CD4-positive, alpha-beta T cell (primary cell): ENCODE measurements at regions not wholly inside any gene's neighbourhood (a gene's known extent, or its start where the extent isn't known, plus 50 kb on each side); places are given as distances from the start of the nearest gene placed in this dataset.

ENCODE experiments used
- ATAC-seq: fragments of 200-7000 bp; cut with Tn5 transposase; one replicate; pipeline ENCODE4 v1.10.0; 2022; ENCODE audit warnings: mild to moderate bottlenecking; ENCODE audit not compliant: poor library complexity
- CTCF ChIA-PET: fragments of 350-600 bp; sonication (Branson Sonifier 250); formaldehyde crosslinking; loops from one replicate; lab custom pipeline; 2021; ENCODE audit warnings: antibody characterized with exemption, inconsistent platforms; lab: Charles Lee
- POLR2A ChIA-PET: fragments of 350-600 bp; sonication (Branson Sonifier 250); formaldehyde crosslinking; loops from one replicate; lab custom pipeline; 2021; ENCODE audit warnings: antibody characterized with exemption, inconsistent platforms; lab: Charles Lee
- DNase-seq, 14 experiments: peaks; one replicate each; pipeline ENCODE4 v3.0.0-alpha.2; 2013 to 2020; ENCODE audit warnings: mixed read lengths in 2 of 14
- H3K27ac ChIP-seq, 2 donors: one replicate each; pipeline versions ENCODE4 v1.5.1 to v1.7.0; 2013; ENCODE audit warnings: low read length in 2 of 2, low read depth in 1 of 2, mild to moderate bottlenecking in 1 of 2
- H3K27me3 ChIP-seq, 2 experiments: 1 replicate in 1 of 2; 2 replicates in 1 of 2; pipeline versions ENCODE4 v1.6.1 to v1.7.0; 2013; ENCODE audit warnings: low read length in 2 of 2, control low read depth in 1 of 2, mild to moderate bottlenecking in 1 of 2, moderate library complexity in 1 of 2; ENCODE audit not compliant: insufficient read depth in 2 of 2, control insufficient read depth in 1 of 2
- H3K36me3 ChIP-seq: one replicate; pipeline ENCODE4 v1.6.1; 2013; ENCODE audit warnings: low read length, control low read depth; ENCODE audit not compliant: insufficient read depth
- H3K4me1 ChIP-seq: one replicate; pipeline ENCODE4 v1.6.1; 2013; ENCODE audit warnings: low read length, control low read depth; ENCODE audit not compliant: insufficient read depth
- H3K4me3 ChIP-seq: one replicate; pipeline ENCODE4 v1.5.1; 2013; ENCODE audit warnings: mild to moderate bottlenecking, low read length, moderate library complexity
- H3K9me3 ChIP-seq, 2 experiments: 1 replicate in 1 of 2; 2 replicates in 1 of 2; pipeline versions ENCODE4 v1.6.1 to v1.7.0; 2013; ENCODE audit warnings: low read length in 2 of 2, mild to moderate bottlenecking in 2 of 2, control low read depth in 1 of 2, moderate library complexity in 1 of 2; ENCODE audit not compliant: control insufficient read depth in 1 of 2, insufficient read depth in 1 of 2
- H3K27ac Mint-ChIP-seq: one replicate; pipeline ENCODE4 v1.8.0; 2020; ENCODE audit warnings: mixed read lengths
- H3K27me3 Mint-ChIP-seq: one replicate; pipeline ENCODE4 v1.8.0; 2021; ENCODE audit warnings: mixed read lengths
- H3K36me3 Mint-ChIP-seq: one replicate; pipeline ENCODE4 v1.8.0; 2021; ENCODE audit warnings: low read depth, mixed read lengths
- H3K4me1 Mint-ChIP-seq: one replicate; pipeline ENCODE4 v1.8.0; 2021; ENCODE audit warnings: low read depth, mixed read lengths
- H3K4me3 Mint-ChIP-seq: one replicate; pipeline ENCODE4 v1.8.0; 2020; ENCODE audit warnings: mild to moderate bottlenecking, mixed read lengths
- H3K9me3 Mint-ChIP-seq: one replicate; pipeline ENCODE4 v1.8.0; 2020; ENCODE audit warnings: mixed read lengths
- intact Hi-C, 2 experiments: fragments of 100-400 bp; cut with DNase I in 1 of 2; cut with micrococcal nuclease in 1 of 2; formaldehyde crosslinking; loops; one replicate each; pipeline versions ENCODE4 v1.15.1 to v1.9.0; 2023 to 2025; cut with DNase I, micrococcal nuclease
- TF ChIP-seq, protein P1 (sequence below): fragments of 200-600 bp; IDR thresholded peaks from one replicate; pipeline ENCODE4 v1.8.0; 2022; ENCODE audit warnings: antibody characterized with exemption, mild to moderate bottlenecking

DNA sequence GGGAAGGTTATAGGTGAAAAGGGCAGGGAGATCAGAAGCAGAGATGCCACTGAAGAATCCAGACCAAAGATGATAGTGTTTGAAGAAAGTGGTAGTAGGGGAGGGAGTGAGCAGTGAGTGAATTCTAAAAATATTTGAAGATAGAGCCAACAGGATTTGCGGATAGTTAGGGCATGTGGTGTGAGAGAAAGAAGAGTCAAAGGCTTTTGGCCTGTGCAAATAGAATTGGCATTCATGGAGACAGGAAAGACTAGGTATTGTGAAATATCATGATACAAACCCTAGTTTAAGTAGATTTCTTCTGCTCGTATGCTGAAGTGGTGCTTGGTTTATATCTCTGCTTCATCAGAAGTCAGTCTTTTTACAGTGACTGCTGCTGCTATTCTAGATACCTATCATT lies 224.2 kb upstream of the CFAP20DC start:
- H3K4me1 Mint-ChIP-seq: no peaks in the 10 kb centered on the region
- no peak overlapping the region for H3K4me3 ChIP-seq
- no peaks in the 10 kb centered on the region for H3K27me3 Mint-ChIP-seq
- intact Hi-C loops: no loop called here
- no peaks in the 10 kb centered on the region for H3K36me3 ChIP-seq
- no peak overlapping the region for H3K27ac Mint-ChIP-seq
- H3K27ac ChIP-seq: no peak overlapping the region
- H3K9me3 Mint-ChIP-seq: peaks cover 4% of the 10 kb centered on the region
- no peak for DNase-seq
- H3K4me3 Mint-ChIP-seq: no peak overlapping the region
- ATAC-seq: no peak
- H3K36me3 Mint-ChIP-seq: no peaks in the 10 kb centered on the region
- ChIA-PET POLR2A (no interaction called here), CTCF (no interaction called here)
- H3K27me3 ChIP-seq: no peaks in the 10 kb centered on the region
- no peaks in the 10 kb centered on the region for H3K9me3 ChIP-seq
- H3K4me1 ChIP-seq: no peaks in the 10 kb centered on the region
- TF ChIP-seq, protein P1, sequence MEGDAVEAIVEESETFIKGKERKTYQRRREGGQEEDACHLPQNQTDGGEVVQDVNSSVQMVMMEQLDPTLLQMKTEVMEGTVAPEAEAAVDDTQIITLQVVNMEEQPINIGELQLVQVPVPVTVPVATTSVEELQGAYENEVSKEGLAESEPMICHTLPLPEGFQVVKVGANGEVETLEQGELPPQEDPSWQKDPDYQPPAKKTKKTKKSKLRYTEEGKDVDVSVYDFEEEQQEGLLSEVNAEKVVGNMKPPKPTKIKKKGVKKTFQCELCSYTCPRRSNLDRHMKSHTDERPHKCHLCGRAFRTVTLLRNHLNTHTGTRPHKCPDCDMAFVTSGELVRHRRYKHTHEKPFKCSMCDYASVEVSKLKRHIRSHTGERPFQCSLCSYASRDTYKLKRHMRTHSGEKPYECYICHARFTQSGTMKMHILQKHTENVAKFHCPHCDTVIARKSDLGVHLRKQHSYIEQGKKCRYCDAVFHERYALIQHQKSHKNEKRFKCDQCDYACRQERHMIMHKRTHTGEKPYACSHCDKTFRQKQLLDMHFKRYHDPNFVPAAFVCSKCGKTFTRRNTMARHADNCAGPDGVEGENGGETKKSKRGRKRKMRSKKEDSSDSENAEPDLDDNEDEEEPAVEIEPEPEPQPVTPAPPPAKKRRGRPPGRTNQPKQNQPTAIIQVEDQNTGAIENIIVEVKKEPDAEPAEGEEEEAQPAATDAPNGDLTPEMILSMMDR: no peak

DNA sequence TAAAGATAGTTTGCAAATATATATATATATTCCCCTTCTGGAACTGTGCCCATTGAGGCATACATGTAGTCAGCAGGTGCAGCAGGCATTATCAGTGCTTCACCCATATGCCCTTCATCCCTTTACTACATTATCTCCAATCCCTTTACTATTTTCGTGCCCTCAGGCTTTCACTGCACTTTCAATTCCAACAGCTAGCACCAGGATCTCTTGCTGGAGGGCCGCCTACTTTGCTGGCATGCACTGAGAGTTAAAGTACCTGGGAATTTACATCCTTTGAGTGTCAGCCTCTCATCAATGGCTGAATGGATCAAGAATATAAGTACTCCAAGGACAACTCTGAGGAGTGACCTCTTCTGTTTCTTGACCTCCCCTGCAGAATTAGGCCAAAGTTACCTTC lies 222.1 kb upstream of the CFAP20DC start:
- H3K4me1 ChIP-seq: no peaks in the 10 kb centered on the region
- TF ChIP-seq, protein P1: no peak
- H3K4me1 Mint-ChIP-seq: no peaks in the 10 kb centered on the region
- CTCF ChIA-PET: no interaction called here
- peaks cover 4% of the 10 kb centered on the region for H3K9me3 Mint-ChIP-seq
- H3K27ac Mint-ChIP-seq: no peak overlapping the region
- no peaks in the 10 kb centered on the region for H3K36me3 ChIP-seq
- ATAC-seq (no peak), DNase-seq (no peak)
- no peaks in the 10 kb centered on the region for H3K9me3 ChIP-seq
- intact Hi-C loops: no loop called here
- H3K27ac ChIP-seq: no peak overlapping the region
- H3K36me3 Mint-ChIP-seq: no peaks in the 10 kb centered on the region
- H3K27me3 ChIP-seq: no peaks in the 10 kb centered on the region
- no peak overlapping the region for H3K4me3 Mint-ChIP-seq
- H3K4me3 ChIP-seq: no peak overlapping the region
- POLR2A ChIA-PET: no interaction called here
- no peaks in the 10 kb centered on the region for H3K27me3 Mint-ChIP-seq

DNA sequence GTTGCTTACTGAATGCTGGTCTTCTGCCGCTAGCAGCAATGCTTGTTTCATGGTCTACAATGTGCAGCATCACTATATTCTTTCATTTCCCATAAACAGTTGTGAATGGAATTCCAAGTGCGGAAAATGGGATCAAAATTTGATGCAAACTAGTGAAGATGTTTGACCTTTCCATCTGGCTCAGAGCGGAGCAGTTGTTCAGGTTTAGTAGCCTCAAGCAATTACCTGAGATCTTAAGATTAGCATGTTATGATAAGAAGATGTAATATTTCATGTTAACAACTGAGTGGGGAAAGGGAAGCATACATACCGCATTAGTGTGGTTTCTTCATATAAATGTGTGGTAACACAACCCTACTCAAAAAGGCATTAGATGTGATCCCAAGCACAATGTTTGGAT lies 221.1 kb upstream of the CFAP20DC start:
- Mint-ChIP-seq H3K4me1 (no peaks in the 10 kb centered on the region), H3K9me3 (peaks cover 4% of the 10 kb centered on the region), H3K27me3 (no peaks in the 10 kb centered on the region), H3K27ac (no peak overlapping the region), H3K4me3 (no peak overlapping the region), H3K36me3 (no peaks in the 10 kb centered on the region)
- Histone ChIP-seq H3K36me3 (no peaks in the 10 kb centered on the region), H3K4me1 (no peaks in the 10 kb centered on the region), H3K27me3 (no peaks in the 10 kb centered on the region), H3K4me3 (no peak overlapping the region), H3K9me3 (no peaks in the 10 kb centered on the region), H3K27ac (no peak overlapping the region)
- intact Hi-C loops: no loop called here
- DNase-seq (no peak), ATAC-seq (no peak)
- TF ChIP-seq, protein P1: no peak
- ChIA-PET POLR2A (no interaction called here), CTCF (interaction anchor here (0.6 kb wide), 1 partner anchor 1381 kb away, joined by 3 read pairs; no protein-coding TSS in a partner anchor)
